GM12873 (cell line): ENCODE measurements at regions not wholly inside any gene's neighbourhood (a gene's known extent, or its start where the extent isn't known, plus 50 kb on each side); places are given as distances from the start of the nearest gene placed in this dataset.

Source experiments
- CTCF ChIP-seq: IDR thresholded peaks from 2 replicates; pipeline ENCODE4 v1.5.1; 2012; ENCODE audit warnings: low read depth, mild to moderate bottlenecking, moderate library complexity, low read length, control low read depth; ENCODE audit not compliant: insufficient read depth; ENCODE audit errors: missing control alignments

GRCh38 chr16:73610605-73611156 is 562.8 kb upstream of the ZFHX3 start:
- no peak for TF ChIP-seq CTCF

- no peak for TF ChIP-seq CTCF
Observed at GRCh38 chr16:73610160-73610559, 562.2 kb upstream of the ZFHX3 start.

GRCh38 chr16:73608911-73609310 is 561.0 kb upstream of the ZFHX3 start:
- TF ChIP-seq CTCF = no peak

GRCh38 chr16:73605309-73605708 is 557.4 kb upstream of the ZFHX3 start:
- no peak for TF ChIP-seq CTCF

- TF ChIP-seq CTCF = no peak
Observed at GRCh38 chr16:73601911-73602310, 554.0 kb upstream of the ZFHX3 start.

GRCh38 chr16:73599870-73600269 is 551.9 kb upstream of the ZFHX3 start:
- no peak for TF ChIP-seq CTCF

GRCh38 chr16:73599351-73599750 is 551.4 kb upstream of the ZFHX3 start:
- no peak for TF ChIP-seq CTCF
